Mammary epithelial cell (primary cell): ENCODE measurements at regions not wholly inside any gene's neighbourhood (a gene's known extent, or its start where the extent isn't known, plus 50 kb on each side); places are given as distances from the start of the nearest gene placed in this dataset.

Experiments
- CTCF ChIP-seq, 2 donors: IDR thresholded peaks in 1 of 2; conservative IDR thresholded peaks in 1 of 2; 2 replicates each; pipeline ENCODE4 v1.5.1; 2011 to 2012; ENCODE audit warnings: inconsistent platforms in 2 of 2, low read length in 2 of 2, mild to moderate bottlenecking in 2 of 2, control low read depth in 1 of 2, low read depth in 1 of 2; ENCODE audit not compliant: insufficient read depth in 1 of 2; ENCODE audit errors: extremely low read depth in 1 of 2
- EZH2 ChIP-seq: IDR thresholded peaks from 2 replicates; pipeline ENCODE4 v1.6.1; 2012; ENCODE audit warnings: low read length, inconsistent platforms, borderline replicate concordance

GRCh38 chr5:169410996-169411783, 110.3 kb upstream of the SLIT3 start:
- TF ChIP-seq CTCF (conservative IDR thresholded peaks at IDR 0.05 in 1 of 2, IDR thresholded peaks at IDR 0.05 in 1 of 2; ENCODE audit: extremely low read depth in 1 of 2, insufficient read depth in 1 of 2, low read depth in 1 of 2, low read length in 2 of 2) = no peak
- no peak for TF ChIP-seq EZH2
